ENCODE measurements at regions not wholly inside any gene's neighbourhood (a gene's known extent, or its start where the extent isn't known, plus 50 kb on each side); places are given as distances from the start of the nearest gene placed in this dataset.
"Not testable (repeated sequence)": the region's sequence is repeated elsewhere in the genome, so short reads cannot be mapped to it uniquely, and the experiment has no call there.

DNA sequence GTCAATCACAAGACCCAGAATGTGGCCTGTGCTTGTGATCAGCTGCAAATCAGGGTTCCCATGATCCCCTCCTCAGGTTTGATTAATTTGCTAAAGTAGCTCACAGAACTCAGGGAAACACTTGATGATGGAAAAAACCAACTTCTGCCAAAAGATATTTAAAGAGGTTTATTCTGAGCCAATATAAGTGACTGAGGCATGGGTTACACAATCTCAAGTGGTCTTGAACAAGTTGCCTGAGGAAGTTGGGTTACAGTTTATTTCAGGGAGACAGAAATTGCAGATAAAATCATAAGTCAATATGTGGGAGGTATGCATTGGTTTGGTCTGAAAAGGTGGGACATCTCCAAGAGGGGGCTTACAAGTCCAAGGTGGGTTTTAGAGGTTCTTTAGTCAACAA, 243.1 kb downstream of the S1PR1 start:
- no peak for DNase-seq (ENCODE audit: low read depth)
- H3K4me3 ChIP-seq (ENCODE audit: control insufficient read depth, low read depth, low read length), result no peak overlapping the region
- TF ChIP-seq, protein P1, sequence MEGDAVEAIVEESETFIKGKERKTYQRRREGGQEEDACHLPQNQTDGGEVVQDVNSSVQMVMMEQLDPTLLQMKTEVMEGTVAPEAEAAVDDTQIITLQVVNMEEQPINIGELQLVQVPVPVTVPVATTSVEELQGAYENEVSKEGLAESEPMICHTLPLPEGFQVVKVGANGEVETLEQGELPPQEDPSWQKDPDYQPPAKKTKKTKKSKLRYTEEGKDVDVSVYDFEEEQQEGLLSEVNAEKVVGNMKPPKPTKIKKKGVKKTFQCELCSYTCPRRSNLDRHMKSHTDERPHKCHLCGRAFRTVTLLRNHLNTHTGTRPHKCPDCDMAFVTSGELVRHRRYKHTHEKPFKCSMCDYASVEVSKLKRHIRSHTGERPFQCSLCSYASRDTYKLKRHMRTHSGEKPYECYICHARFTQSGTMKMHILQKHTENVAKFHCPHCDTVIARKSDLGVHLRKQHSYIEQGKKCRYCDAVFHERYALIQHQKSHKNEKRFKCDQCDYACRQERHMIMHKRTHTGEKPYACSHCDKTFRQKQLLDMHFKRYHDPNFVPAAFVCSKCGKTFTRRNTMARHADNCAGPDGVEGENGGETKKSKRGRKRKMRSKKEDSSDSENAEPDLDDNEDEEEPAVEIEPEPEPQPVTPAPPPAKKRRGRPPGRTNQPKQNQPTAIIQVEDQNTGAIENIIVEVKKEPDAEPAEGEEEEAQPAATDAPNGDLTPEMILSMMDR (IDR thresholded peaks at IDR 0.05; ENCODE audit: control insufficient read depth, insufficient read depth, low read depth, low read length, missing control alignments), result no peak

DNA sequence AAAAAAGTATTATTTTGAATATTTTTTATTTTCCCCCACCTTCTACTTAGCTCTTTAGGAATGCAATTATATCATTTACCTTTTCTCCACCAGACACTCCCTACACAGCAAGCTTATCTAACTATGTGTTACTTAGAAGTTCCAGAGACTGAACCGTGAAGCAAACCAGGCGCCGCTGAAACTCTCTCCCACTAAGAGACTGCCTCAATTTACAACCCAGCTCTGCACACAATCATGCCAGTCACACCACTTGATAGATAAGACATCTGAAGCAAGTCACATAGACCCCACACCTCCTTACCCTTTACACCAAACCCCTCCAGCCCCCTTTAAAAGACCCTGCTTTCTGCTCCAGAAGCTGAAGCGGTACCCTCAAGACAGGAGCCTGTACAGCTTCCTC, 245.5 kb downstream of the S1PR1 start:
- no peak overlapping the region for H3K4me3 ChIP-seq (ENCODE audit: control insufficient read depth, low read depth, low read length)
- TF ChIP-seq, protein P1 (IDR thresholded peaks at IDR 0.05; ENCODE audit: control insufficient read depth, insufficient read depth, low read depth, low read length, missing control alignments), result no peak
- DNase-seq (ENCODE audit: low read depth), result no peak

DNA sequence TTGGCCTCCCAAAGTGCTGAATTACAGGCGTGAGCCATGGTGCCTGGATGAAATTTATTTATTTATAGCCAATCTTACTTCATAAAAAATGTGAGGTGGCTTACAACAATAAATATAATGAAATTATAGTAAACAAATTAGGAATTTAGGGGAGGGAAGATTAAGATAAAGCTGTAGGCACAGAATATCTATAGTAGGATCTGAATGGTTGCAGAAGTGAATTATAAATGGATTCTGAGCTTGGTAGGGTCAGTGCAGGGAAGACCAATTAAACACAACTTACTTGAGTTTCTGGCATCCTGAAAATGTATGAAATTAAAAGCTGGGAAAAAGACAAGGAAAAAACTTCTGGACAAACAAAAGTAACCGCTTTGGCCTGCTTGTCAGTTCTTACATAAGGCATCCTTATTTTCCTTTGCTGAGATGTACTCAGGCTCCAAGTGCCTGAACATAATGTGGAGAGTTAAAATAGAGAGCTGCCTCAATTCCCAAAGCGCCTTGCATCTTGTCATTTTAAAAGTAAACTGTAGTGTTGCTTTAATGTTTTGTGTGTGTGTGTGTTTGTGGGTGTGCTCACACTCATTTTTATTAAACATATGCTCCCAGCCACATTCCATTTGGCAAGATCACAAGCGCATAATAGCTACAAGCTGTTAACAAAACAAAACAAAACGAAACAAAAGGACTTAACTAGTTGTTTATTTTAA, 247.3 kb downstream of the S1PR1 start:
- H3K4me3 ChIP-seq (ENCODE audit: control insufficient read depth, low read depth, low read length), result no peak overlapping the region
- DNase-seq (ENCODE audit: low read depth), result no peak
- TF ChIP-seq, protein P1 (IDR thresholded peaks at IDR 0.05; ENCODE audit: control insufficient read depth, insufficient read depth, low read depth, low read length, missing control alignments), result no peak

DNA sequence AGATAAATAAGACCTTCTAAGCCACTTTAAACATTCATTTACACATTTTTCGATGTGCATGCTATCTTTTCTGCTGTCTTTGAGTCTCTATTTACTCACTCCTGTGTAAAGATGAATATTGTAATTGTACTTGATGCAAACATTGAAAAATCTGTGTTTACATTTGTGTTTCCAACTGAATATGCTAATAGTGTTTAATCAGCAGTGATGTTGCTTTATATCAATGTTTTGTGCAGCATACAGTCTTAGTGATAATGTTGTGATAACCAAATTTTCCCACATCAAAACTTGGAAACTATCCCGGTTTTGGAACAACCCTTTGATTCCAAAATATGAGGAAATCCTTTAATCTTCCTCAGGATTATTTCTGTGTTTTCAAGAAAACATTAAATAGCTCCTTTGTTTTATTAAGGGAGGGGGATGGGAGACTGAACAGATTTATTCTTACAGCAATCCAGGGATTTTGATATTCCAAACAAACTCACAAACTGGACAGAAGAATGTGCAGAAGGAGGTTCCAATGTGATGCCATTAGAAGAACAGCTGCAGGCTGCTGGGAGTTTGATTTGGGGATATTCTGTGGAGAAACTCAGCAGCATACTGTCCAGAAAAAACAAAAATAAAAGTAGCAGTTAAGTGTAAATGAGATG, 248.0 kb downstream of the S1PR1 start:
- TF ChIP-seq, protein P1 (IDR thresholded peaks at IDR 0.05; ENCODE audit: control insufficient read depth, insufficient read depth, low read depth, low read length, missing control alignments), result no peak
- no peak for DNase-seq (ENCODE audit: low read depth)
- H3K4me3 ChIP-seq (ENCODE audit: control insufficient read depth, low read depth, low read length), result no peak overlapping the region

DNA sequence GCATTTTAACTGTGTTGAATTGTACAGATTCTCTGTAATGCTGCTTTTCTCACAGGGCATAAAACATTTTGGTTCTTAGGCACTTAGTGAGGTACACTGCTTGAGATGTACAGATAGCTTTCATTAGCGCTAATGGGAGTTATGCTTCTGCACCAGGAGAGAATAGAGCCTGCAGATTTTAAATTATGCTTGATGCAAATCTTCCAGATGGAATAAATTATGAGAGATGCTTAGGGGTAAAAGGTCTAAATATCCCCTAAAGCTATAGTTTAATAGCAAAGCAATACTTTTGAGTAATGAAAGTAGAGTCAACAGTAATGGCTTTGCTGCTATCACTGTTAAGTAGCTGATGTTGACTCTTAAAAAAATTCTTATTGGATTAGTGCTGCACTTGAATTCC, 248.9 kb downstream of the S1PR1 start:
- H3K4me3 ChIP-seq (ENCODE audit: control insufficient read depth, low read depth, low read length), result no peak overlapping the region
- DNase-seq (ENCODE audit: low read depth), result no peak
- TF ChIP-seq, protein P1 (IDR thresholded peaks at IDR 0.05; ENCODE audit: control insufficient read depth, insufficient read depth, low read depth, low read length, missing control alignments), result no peak

DNA sequence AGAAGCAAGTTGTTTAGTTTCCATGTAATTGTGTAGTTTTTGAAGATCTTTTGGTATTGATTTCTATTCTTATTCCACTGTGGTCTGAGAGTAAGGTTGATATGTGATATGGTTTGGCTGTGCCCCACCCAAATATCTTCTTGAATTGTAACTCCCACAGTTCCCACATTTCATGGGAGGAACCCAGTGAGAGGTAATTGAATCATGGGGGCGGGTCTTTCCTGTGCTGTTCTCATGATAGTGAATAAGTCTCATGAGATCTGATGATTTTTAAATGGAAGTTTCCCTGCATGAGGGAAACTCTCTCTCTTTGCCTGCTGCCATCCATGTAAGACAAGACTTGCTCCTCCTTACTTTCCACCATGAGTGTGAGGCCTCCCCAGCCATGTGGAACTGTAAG, 255.3 kb downstream of the S1PR1 start:
- H3K4me3 ChIP-seq (ENCODE audit: control insufficient read depth, low read depth, low read length); DNase-seq (ENCODE audit: low read depth): not testable (repeated sequence)

DNA sequence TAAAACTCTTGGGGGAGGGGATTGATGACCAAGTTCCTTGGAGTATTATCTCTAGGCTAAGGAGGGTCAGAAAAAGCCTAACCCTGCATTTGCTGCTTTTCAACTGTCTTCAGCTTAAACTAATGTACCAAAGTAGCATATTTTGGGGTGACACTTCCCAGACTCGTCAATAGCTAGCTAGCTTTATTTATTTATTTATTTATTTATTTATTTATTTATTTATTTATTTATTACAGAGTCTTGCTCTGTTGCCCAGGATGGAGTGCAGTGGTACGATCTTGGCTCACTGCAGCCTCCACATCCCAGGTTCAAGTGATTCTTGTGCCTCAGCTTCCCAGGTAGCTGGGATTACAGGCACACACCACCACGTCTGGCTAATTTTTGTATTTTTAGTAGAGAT, 257.1 kb downstream of the S1PR1 start:
- not testable (repeated sequence) for H3K4me3 ChIP-seq (ENCODE audit: control insufficient read depth, low read depth, low read length); DNase-seq (ENCODE audit: low read depth)

All from AG09309 (cell line).